Colonic mucosa (tissue), 4 donors: ENCODE measurements at regions not wholly inside any gene's neighbourhood (a gene's known extent, or its start where the extent isn't known, plus 50 kb on each side); places are given as distances from the start of the nearest gene placed in this dataset.

Experiments
- DNase-seq: peaks from one replicate; pipeline ENCODE4 v3.0.0-alpha.2; 2020
- H3K27ac ChIP-seq: fragments of 200-600 bp; one replicate; pipeline ENCODE4 v1.8.0; 2021
- H3K27me3 ChIP-seq: fragments of 200-600 bp; one replicate; pipeline ENCODE4 v1.8.0; 2021
- H3K36me3 ChIP-seq: fragments of 200-600 bp; one replicate; pipeline ENCODE4 v1.8.0; 2021
- H3K4me1 ChIP-seq: fragments of 200-600 bp; one replicate; pipeline ENCODE4 v1.8.0; 2021; ENCODE audit warnings: mild to moderate bottlenecking
- H3K4me3 ChIP-seq: fragments of 200-600 bp; one replicate; pipeline ENCODE4 v1.8.0; 2021
- H3K9ac ChIP-seq, 2 donors: one replicate each; pipeline ENCODE4 v1.7.0; 2013; ENCODE audit warnings: control low read depth in 2 of 2, low read depth in 2 of 2, low read length in 2 of 2
- H3K9me3 ChIP-seq: fragments of 200-600 bp; one replicate; pipeline ENCODE4 v1.8.0; 2021
- CTCF ChIP-seq: fragments of 200-600 bp; IDR thresholded peaks from one replicate; pipeline ENCODE4 v1.8.0; 2022; ENCODE audit warnings: antibody characterized with exemption, mild to moderate bottlenecking
- intact Hi-C: fragments of 100-400 bp; cut with DNase I; formaldehyde crosslinking; loops from one replicate; pipeline ENCODE4 v1.14.1; 2022
- donor health status: healthy.
- donor health status: DM: no; HTN: no; CAD: no.
- donor health status: DM: no; HTN: no; CAD: no.

DNA sequence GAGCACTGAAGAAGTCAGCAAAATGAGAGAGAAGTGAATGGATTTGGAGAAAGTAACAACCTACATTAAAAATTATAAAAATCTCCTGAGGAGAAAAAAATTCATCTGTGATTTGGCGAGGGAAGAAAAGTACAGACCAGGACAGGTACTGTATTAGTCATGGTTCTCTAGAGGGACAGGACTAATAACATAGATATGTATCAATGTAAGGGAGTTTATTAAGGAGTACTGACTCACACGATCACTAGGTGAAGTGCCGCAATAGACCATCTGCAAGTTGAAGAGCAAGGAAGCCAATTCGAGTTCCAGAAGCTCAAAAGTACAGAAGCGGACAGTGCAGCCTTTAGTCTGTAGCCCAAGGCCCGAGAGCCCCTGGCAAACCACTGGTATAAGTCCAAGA lies 1004.4 kb upstream of the ALCAM start:
- H3K4me1 ChIP-seq, result no peaks in the 10 kb centered on the region
- TF ChIP-seq CTCF, result no peak
- H3K36me3 ChIP-seq, result no peaks in the 10 kb centered on the region
- H3K27me3 ChIP-seq, result no peaks in the 10 kb centered on the region
- no peaks in the 10 kb centered on the region for H3K9me3 ChIP-seq
- H3K4me3 ChIP-seq, result no peak overlapping the region
- no peak overlapping the region for H3K27ac ChIP-seq
- no peak overlapping the region for H3K9ac ChIP-seq
- intact Hi-C loops, result no loop called here
- no peak for DNase-seq

DNA sequence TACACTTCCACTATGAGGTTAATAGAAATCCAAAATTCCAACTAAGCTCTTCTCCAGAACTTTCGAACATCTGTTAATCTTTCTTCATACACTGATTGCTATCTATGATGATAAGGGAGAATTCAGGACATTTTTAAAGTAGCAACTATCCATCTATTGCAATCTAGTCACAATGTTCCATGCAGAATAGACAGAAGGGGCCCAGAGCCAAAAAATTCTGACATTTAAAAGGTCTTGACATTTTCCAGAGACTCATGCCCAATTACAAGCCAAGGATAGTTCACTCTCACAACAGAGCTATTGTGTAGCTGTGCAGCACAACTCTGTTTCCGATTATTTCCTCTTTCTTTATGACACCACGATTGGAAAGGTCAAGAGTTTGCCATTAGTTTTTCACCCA lies 999.7 kb upstream of the ALCAM start:
- no peaks in the 10 kb centered on the region for H3K27me3 ChIP-seq
- no peaks in the 10 kb centered on the region for H3K36me3 ChIP-seq
- H3K9ac ChIP-seq, result no peak overlapping the region
- TF ChIP-seq CTCF, result no peak
- H3K9me3 ChIP-seq, result no peaks in the 10 kb centered on the region
- no peak for DNase-seq
- H3K27ac ChIP-seq, result no peak overlapping the region
- intact Hi-C loops, result no loop called here
- no peak overlapping the region for H3K4me3 ChIP-seq
- H3K4me1 ChIP-seq, result no peaks in the 10 kb centered on the region

DNA sequence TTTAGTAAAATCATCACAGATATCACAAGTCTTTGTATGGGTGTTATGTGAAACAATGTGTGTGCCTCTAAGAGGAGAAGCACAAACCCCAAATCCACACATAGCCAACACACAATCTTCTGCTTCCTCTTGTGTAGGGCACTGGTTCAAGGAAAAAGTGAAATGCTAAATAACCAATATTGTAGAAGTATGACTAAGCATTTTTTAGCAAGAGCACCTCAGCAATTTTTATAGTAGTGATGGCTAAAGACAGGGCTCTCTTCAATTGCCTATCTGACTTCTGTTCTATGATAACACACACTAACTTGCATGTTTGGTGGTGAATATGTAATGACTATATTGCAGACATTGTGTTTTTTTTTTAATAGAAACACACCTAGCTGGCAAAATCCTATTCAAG lies 997.9 kb upstream of the ALCAM start:
- no peaks in the 10 kb centered on the region for H3K36me3 ChIP-seq
- intact Hi-C loops, result no loop called here
- TF ChIP-seq CTCF, result no peak

GRCh38 chr3:104385421-104385820 lies 981.3 kb upstream of the ALCAM start:
- intact Hi-C loops, result no loop called here
- TF ChIP-seq CTCF, result no peak
- no peak for DNase-seq
- H3K4me1 ChIP-seq, result no peaks in the 10 kb centered on the region
- H3K36me3 ChIP-seq, result no peaks in the 10 kb centered on the region
- no peaks in the 10 kb centered on the region for H3K27me3 ChIP-seq
- H3K4me3 ChIP-seq, result no peak overlapping the region
- no peak overlapping the region for H3K9ac ChIP-seq
- no peak overlapping the region for H3K27ac ChIP-seq
- no peaks in the 10 kb centered on the region for H3K9me3 ChIP-seq

More for the DNA sequence above, 997.9 kb upstream of the ALCAM start:
- no peaks in the 10 kb centered on the region for H3K4me1 ChIP-seq
- no peak overlapping the region for H3K9ac ChIP-seq
- H3K9me3 ChIP-seq, result no peaks in the 10 kb centered on the region
- no peak overlapping the region for H3K27ac ChIP-seq
- no peaks in the 10 kb centered on the region for H3K27me3 ChIP-seq
- DNase-seq, result no peak
- H3K4me3 ChIP-seq, result no peak overlapping the region

DNA sequence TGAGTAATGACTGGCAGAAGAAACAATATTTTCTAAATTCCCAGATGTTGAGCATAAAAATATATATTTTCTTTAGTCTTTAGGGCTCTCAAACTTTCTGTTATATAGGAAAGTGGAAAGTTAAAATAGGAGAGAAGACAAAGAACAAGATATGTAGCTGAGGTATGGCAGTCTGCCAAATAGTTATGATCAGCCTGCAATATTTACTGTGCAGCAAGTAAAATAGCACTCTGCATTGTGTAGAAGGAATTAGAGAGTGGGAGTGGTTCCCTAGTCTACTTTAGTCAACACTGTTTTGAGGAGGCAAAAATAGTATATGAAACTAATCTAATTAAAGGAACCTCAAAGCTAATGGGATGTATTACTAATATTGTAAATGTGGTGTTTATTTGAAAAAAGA lies 978.1 kb upstream of the ALCAM start:
- Histone ChIP-seq H3K27ac (no peak overlapping the region), H3K36me3 (no peaks in the 10 kb centered on the region), H3K4me1 (no peaks in the 10 kb centered on the region), H3K27me3 (no peaks in the 10 kb centered on the region), H3K4me3 (no peak overlapping the region), H3K9ac (no peak overlapping the region), H3K9me3 (no peaks in the 10 kb centered on the region)
- no peak for TF ChIP-seq CTCF
- intact Hi-C loops, result no loop called here
- no peak for DNase-seq

DNA sequence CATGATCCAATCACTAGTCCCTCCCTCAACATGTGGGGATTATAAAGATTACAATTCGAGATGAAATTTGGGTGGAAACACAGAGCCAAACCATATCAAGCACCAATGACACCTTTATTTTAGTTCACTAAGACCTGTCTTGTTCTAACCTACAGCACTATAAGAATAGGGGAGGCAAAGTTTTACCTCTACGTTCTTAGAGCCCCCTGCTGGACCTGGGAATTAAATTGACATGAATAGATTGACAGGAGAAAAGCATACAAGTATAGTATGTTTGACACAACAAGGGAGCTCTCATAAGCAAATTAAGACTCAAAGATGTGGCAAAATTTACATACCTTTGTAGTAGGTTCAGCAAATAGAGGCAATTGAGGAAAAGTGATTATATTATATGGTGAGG lies 974.4 kb upstream of the ALCAM start:
- Histone ChIP-seq H3K27me3 (no peaks in the 10 kb centered on the region), H3K36me3 (no peaks in the 10 kb centered on the region), H3K4me1 (no peaks in the 10 kb centered on the region), H3K27ac (no peak overlapping the region), H3K9me3 (no peaks in the 10 kb centered on the region), H3K9ac (no peak overlapping the region), H3K4me3 (no peak overlapping the region)
- intact Hi-C loops, result no loop called here
- TF ChIP-seq CTCF, result no peak
- no peak for DNase-seq
